ENCODE measurements at regions not wholly inside any gene's neighbourhood (a gene's known extent, or its start where the extent isn't known, plus 50 kb on each side); places are given as distances from the start of the nearest gene placed in this dataset.

GRCh38 chr4:144288011-144288903 lies 147.7 kb upstream of the GYPA start:
- TF ChIP-seq CTCF (IDR thresholded peaks at IDR 0.05): no peak
- TF ChIP-seq POLR2AphosphoS5 (IDR thresholded peaks at IDR 0.05; ENCODE audit: low read depth, low read length): no peak
- TF ChIP-seq TCF7L2 (IDR thresholded peaks at IDR 0.05; ENCODE audit: low read depth, low read length): no peak
